A549 (cell line): ENCODE measurements at regions not wholly inside any gene's neighbourhood (a gene's known extent, or its start where the extent isn't known, plus 50 kb on each side); places are given as distances from the start of the nearest gene placed in this dataset.

Experiments
- CBX8 ChIP-seq: fragments of 200-600 bp; sonication (generic); IDR thresholded peaks from 2 replicates; pipeline ENCODE4 v1.6.1; 2016
- EP300 ChIP-seq, 2 experiments: fragments of >200 bp; sonication (Bioruptor Twin); formaldehyde crosslinking; IDR thresholded peaks; 2 replicates in 1 of 2; 3 replicates in 1 of 2; pipeline ENCODE4 v1.6.1; 2016 to 2017
- GATA3 ChIP-seq: IDR thresholded peaks from 2 replicates; pipeline ENCODE4 v1.6.1; 2012; ENCODE audit warnings: borderline replicate concordance
- MAX ChIP-seq: IDR thresholded peaks from 2 replicates; pipeline ENCODE4 v1.6.1; 2012
- MYC ChIP-seq: IDR thresholded peaks from 2 replicates; pipeline ENCODE4 v1.6.1; 2012; ENCODE audit warnings: mild to moderate bottlenecking, inconsistent platforms, low read length, improper control_type of control experiment, borderline replicate concordance
- POLR2A ChIP-seq: IDR thresholded peaks from 2 replicates; pipeline ENCODE4 v1.6.1; 2012; ENCODE audit warnings: mild to moderate bottlenecking, low read length
- RCOR1 ChIP-seq: fragments of 150-350 bp; IDR thresholded peaks from 2 replicates; pipeline ENCODE4 v1.6.1; 2014; ENCODE audit warnings: antibody characterized with exemption, low read length, low read depth
- RNF2 ChIP-seq: fragments of 200-600 bp; sonication (generic); IDR thresholded peaks from 2 replicates; pipeline ENCODE4 v1.6.1; 2016; ENCODE audit warnings: low read depth, mild to moderate bottlenecking, antibody characterized with exemption, moderate library complexity, borderline replicate concordance
- ZFP36 ChIP-seq: fragments of 450-650 bp; IDR thresholded peaks from 2 replicates; pipeline ENCODE4 v1.6.1; 2014; ENCODE audit warnings: borderline replicate concordance; ENCODE audit not compliant: partially characterized antibody
- TF ChIP-seq, protein P1 (sequence below): fragments of >200 bp; sonication (Bioruptor Twin); formaldehyde crosslinking; IDR thresholded peaks from 3 replicates; pipeline ENCODE4 v1.5.1; 2016

- TF ChIP-seq POLR2A: no peak
- TF ChIP-seq, protein P1, sequence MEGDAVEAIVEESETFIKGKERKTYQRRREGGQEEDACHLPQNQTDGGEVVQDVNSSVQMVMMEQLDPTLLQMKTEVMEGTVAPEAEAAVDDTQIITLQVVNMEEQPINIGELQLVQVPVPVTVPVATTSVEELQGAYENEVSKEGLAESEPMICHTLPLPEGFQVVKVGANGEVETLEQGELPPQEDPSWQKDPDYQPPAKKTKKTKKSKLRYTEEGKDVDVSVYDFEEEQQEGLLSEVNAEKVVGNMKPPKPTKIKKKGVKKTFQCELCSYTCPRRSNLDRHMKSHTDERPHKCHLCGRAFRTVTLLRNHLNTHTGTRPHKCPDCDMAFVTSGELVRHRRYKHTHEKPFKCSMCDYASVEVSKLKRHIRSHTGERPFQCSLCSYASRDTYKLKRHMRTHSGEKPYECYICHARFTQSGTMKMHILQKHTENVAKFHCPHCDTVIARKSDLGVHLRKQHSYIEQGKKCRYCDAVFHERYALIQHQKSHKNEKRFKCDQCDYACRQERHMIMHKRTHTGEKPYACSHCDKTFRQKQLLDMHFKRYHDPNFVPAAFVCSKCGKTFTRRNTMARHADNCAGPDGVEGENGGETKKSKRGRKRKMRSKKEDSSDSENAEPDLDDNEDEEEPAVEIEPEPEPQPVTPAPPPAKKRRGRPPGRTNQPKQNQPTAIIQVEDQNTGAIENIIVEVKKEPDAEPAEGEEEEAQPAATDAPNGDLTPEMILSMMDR: no peak
- TF ChIP-seq EP300 (IDR thresholded peaks at IDR 0.05): no peak
- no peak for TF ChIP-seq ZFP36
- TF ChIP-seq RNF2: no peak
- no peak for TF ChIP-seq MYC
- no peak for TF ChIP-seq RCOR1
- TF ChIP-seq CBX8: no peak
- no peak for TF ChIP-seq GATA3
- no peak for TF ChIP-seq MAX
These were observed 249.3 kb upstream of the NEBL start for GRCh38 chr10:21146436-21146789.
